ENCODE measurements at regions not wholly inside any gene's neighbourhood (a gene's known extent, or its start where the extent isn't known, plus 50 kb on each side); places are given as distances from the start of the nearest gene placed in this dataset.
"Not testable (repeated sequence)": the region's sequence is repeated elsewhere in the genome, so short reads cannot be mapped to it uniquely, and the experiment has no call there.

DNA sequence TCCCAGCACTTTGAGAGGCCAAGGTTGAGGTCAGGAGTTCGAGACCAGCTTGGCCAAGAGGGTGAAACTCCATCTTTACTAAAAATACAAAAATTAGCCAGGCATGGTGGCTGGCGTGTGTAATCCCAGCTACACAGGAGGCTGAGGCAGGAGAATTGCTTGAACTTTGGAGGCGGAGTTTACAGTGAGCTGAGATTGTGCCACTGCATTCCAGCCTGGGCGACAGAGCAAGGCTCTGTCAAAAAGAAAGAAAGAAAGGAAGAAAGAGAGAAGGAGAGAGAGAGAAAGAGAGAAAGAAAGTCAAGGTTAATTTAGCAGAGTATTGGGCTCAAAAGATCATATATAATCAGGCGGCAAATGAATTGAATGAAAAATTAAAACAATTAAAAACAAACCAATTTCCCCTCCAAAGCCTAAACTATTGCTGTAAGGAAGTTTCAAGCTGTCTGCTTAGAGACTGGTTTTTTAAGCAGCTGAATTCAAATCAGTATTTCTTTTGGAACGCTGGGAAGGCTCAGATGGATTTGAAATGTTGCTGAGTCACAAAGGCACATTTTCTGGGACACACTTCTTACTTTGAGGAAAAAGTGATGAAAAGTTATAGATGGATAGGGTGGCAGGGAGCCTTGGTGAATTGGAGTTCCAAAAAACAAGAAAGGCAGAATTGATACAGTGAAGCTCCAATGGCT, 81.3 kb upstream of the BHLHE40 start:
- Mint-ChIP-seq H3K36me3 (no peaks in the 10 kb centered on the region), H3K4me3 (no peak overlapping the region), H3K9me3 (no peaks in the 10 kb centered on the region), H3K27me3 (no peaks in the 10 kb centered on the region), H3K27ac (peak overlapping the region; percentile 81), H3K4me1 (peaks cover 25% of the 10 kb centered on the region)
- no peak for ATAC-seq

- peak overlapping the region; percentile 81 for H3K27ac Mint-ChIP-seq
- no peaks in the 10 kb centered on the region for H3K9me3 Mint-ChIP-seq
- ATAC-seq = peak; percentile 87
- no peak overlapping the region for H3K4me3 Mint-ChIP-seq
- no peaks in the 10 kb centered on the region for H3K27me3 Mint-ChIP-seq
- no peaks in the 10 kb centered on the region for H3K36me3 Mint-ChIP-seq
- H3K4me1 Mint-ChIP-seq = peaks cover 20% of the 10 kb centered on the region
These were observed 80.6 kb upstream of the BHLHE40 start for GRCh38 chr3:4898454-4899313.

DNA sequence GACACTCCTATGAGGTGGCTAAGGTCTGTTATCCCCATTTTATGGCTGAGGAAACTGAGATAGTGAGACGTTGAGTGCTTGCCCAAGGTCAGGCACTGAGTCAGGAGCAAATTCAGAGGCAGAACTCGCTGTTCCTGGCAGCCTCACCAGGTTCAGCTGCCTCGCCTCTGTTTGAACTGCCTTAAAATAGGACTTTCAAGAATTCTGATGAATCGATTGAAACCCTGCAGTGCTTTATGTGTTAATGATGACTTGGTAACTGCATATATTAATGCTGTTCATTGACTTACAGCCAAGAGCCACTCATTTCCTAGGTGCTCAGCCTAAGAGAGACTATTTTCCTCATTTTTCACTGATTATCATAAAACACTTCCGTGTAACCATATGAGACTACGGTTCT, 79.5 kb upstream of the BHLHE40 start:
- Mint-ChIP-seq H3K27ac (peak overlapping the region; percentile 81), H3K4me3 (no peak overlapping the region), H3K27me3 (no peaks in the 10 kb centered on the region), H3K9me3 (no peaks in the 10 kb centered on the region), H3K36me3 (no peaks in the 10 kb centered on the region), H3K4me1 (peaks cover 18% of the 10 kb centered on the region)
- ATAC-seq = no peak

GRCh38 chr3:4900298-4900697, 78.9 kb upstream of the BHLHE40 start:
- Mint-ChIP-seq H3K9me3 (no peaks in the 10 kb centered on the region), H3K4me3 (no peak overlapping the region), H3K4me1 (peaks cover 18% of the 10 kb centered on the region), H3K36me3 (no peaks in the 10 kb centered on the region), H3K27ac (no peak overlapping the region), H3K27me3 (no peaks in the 10 kb centered on the region)
- no peak for ATAC-seq

GRCh38 chr3:4904811-4905695, 74.2 kb upstream of the BHLHE40 start:
- no peak overlapping the region for H3K4me3 Mint-ChIP-seq
- no peaks in the 10 kb centered on the region for H3K27me3 Mint-ChIP-seq
- ATAC-seq = no peak
- H3K36me3 Mint-ChIP-seq = no peaks in the 10 kb centered on the region
- H3K9me3 Mint-ChIP-seq = no peaks in the 10 kb centered on the region
- no peaks in the 10 kb centered on the region for H3K4me1 Mint-ChIP-seq
- H3K27ac Mint-ChIP-seq = no peak overlapping the region

DNA sequence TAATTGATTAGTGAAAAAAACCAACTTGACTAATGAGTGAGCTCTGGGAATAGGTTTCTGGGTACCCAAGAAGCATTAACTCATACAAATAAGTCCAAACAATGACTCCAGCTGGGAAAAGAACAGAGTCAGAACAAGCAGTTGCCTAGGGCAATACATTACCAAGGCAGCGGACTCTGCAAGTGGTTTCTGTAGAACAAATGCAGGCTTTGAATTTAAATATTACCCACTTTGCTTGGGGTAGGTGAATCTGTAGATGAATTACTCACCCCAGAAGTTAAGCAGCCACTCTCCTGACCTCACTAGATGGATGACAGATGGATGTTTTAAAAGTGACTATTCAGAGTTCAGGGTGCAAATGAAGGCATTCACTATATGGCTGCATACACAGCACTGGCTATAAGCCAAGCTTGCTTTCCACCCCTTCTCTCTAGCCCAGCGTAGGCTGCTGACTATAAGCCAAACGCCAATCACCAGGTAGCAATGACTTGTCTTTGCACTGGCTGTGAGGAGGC, 73.1 kb upstream of the BHLHE40 start:
- no peaks in the 10 kb centered on the region for H3K27me3 Mint-ChIP-seq
- no peak overlapping the region for H3K27ac Mint-ChIP-seq
- no peaks in the 10 kb centered on the region for H3K9me3 Mint-ChIP-seq
- ATAC-seq = no peak
- no peaks in the 10 kb centered on the region for H3K4me1 Mint-ChIP-seq
- no peaks in the 10 kb centered on the region for H3K36me3 Mint-ChIP-seq
- H3K4me3 Mint-ChIP-seq = no peak overlapping the region

- H3K4me3 Mint-ChIP-seq = no peak overlapping the region
- no peaks in the 10 kb centered on the region for H3K4me1 Mint-ChIP-seq
- H3K27me3 Mint-ChIP-seq = no peaks in the 10 kb centered on the region
- no peaks in the 10 kb centered on the region for H3K36me3 Mint-ChIP-seq
- H3K27ac Mint-ChIP-seq = no peak overlapping the region
- no peak for ATAC-seq
- H3K9me3 Mint-ChIP-seq = no peaks in the 10 kb centered on the region
These were observed 72.2 kb upstream of the BHLHE40 start for GRCh38 chr3:4907050-4907449.

DNA sequence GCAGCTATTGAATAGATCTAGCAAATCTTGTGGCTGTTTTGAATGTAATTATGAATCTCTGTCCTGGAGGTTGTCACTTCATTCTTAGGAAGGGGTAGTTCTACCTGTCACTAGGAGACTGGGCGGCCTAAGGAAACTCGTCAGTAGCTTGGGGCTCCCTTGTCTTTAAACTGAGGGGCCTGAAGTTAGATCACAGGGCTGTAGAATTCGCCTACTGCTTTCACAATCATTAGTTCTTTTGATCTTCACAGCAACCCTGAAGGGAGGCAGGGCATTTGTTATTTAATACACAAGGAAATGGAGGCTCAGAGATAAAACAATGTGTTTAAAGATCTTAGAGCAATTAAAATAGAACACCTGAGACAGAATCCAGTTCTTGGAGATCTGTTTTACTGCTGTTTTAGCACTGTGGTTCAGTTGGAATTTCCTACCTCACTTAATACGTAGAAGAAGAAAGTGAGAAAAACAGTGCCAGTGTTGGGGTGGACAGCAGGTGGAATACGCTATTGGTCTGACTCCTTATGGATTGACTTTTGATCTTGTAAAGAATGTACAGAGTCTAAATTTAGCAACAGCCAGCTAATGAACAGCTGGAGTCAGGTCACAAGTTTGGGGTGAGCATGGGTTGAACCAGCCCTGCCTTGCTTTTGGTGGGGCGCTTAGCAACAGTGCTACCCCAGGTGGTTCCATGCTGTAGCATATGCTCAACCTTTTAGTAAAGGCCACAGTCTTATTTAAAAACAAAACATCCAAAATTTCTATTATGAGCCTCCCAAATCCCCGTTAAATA, 71.4 kb upstream of the BHLHE40 start:
- Mint-ChIP-seq H3K4me1 (no peaks in the 10 kb centered on the region), H3K4me3 (no peak overlapping the region), H3K9me3 (no peaks in the 10 kb centered on the region), H3K27me3 (no peaks in the 10 kb centered on the region), H3K27ac (no peak overlapping the region), H3K36me3 (no peaks in the 10 kb centered on the region)
- no peak for ATAC-seq

DNA sequence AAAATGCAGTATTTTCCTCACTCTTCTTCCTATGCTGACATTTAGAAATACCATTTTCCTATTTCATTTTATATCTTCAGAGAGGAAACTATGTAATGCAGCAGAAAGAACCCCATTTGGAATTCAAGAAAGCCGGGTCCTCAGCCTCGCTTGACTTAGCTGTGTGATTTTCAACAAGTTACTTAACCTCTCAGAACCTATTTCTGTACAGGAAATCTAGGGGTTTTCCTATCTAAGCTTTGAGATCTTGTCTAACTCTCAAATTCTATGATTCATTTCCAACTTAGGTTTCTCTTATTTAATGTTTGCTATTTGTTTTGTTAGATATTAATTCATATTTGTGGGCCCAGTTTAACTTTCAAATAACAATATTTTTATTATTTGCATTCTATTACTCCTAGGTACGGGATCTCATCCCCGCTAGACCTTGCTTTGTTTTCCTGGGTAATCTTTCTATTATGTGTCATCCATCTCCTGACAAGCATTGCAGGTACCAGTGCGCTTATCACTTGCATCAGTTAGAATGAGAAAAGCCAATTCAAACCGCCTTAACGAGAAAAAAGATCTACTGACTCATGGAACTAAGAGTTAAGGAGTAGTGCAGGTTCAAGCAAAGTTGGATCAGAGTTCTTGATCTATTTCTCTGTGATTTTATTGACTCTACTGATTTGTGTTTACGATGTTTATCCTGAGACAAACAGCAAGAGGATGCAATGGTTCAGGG, 70.6 kb upstream of the BHLHE40 start:
- Mint-ChIP-seq H3K36me3 (peaks cover 4% of the 10 kb centered on the region), H3K27ac (no peak overlapping the region), H3K27me3 (no peaks in the 10 kb centered on the region), H3K4me3 (no peak overlapping the region), H3K4me1 (no peaks in the 10 kb centered on the region), H3K9me3 (peaks cover 2% of the 10 kb centered on the region)
- no peak for ATAC-seq

GRCh38 chr3:4914464-4914863, 64.8 kb upstream of the BHLHE40 start:
- Mint-ChIP-seq H3K36me3 (peaks cover 8% of the 10 kb centered on the region), H3K9me3 (peaks cover 5% of the 10 kb centered on the region), H3K4me3 (no peak overlapping the region), H3K27me3 (no peaks in the 10 kb centered on the region), H3K27ac (no peak overlapping the region), H3K4me1 (no peaks in the 10 kb centered on the region)
- no peak for ATAC-seq

- H3K27me3 Mint-ChIP-seq, H3K36me3 Mint-ChIP-seq, ATAC-seq, H3K27ac Mint-ChIP-seq, H3K9me3 Mint-ChIP-seq, H3K4me1 Mint-ChIP-seq, H3K4me3 Mint-ChIP-seq: not testable (repeated sequence)
These were observed 57.6 kb upstream of the BHLHE40 start for GRCh38 chr3:4921589-4921988.

DNA sequence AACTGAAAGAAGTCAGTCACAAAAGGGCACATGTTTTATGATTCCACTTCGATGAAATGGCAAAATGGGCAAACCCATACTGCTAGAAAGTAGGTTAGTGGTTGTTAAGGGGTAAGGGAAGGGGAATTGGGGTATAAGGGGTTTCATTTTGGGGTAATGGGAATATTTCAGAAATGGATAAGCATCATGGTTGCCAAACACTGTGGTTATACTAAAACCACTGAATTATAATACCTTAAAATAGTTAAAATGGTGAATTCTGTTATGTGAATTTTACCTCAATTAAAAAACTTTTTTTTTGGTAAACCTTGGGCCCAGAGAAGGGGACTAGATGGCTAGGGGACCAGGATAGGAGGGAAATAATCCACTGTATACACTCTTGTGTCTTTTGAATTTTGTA, 52.3 kb upstream of the BHLHE40 start:
- Mint-ChIP-seq H3K9me3 (no peaks in the 10 kb centered on the region), H3K4me3 (no peak overlapping the region), H3K36me3 (no peaks in the 10 kb centered on the region), H3K27me3 (no peaks in the 10 kb centered on the region), H3K27ac (no peak overlapping the region), H3K4me1 (peaks cover 13% of the 10 kb centered on the region)
- ATAC-seq = no peak

GRCh38 chr3:4928277-4928789, 50.9 kb upstream of the BHLHE40 start:
- Mint-ChIP-seq H3K4me1 (peaks cover 13% of the 10 kb centered on the region), H3K27me3 (no peaks in the 10 kb centered on the region), H3K4me3 (no peak overlapping the region), H3K9me3 (no peaks in the 10 kb centered on the region), H3K36me3 (no peaks in the 10 kb centered on the region), H3K27ac (peak overlapping the region; percentile 5)
- ATAC-seq = no peak
